Middle frontal gyrus (tissue), 1 donor: ENCODE measurements at regions not wholly inside any gene's neighbourhood (a gene's known extent, or its start where the extent isn't known, plus 50 kb on each side); places are given as distances from the start of the nearest gene placed in this dataset.
"Not testable (repeated sequence)": the region's sequence is repeated elsewhere in the genome, so short reads cannot be mapped to it uniquely, and the experiment has no call there.

Source experiments
- DNase-seq: peaks from one replicate; pipeline ENCODE4 v3.0.0-alpha.2; 2015; ENCODE audit warnings: low spot score; ENCODE audit errors: extremely low spot score

DNA sequence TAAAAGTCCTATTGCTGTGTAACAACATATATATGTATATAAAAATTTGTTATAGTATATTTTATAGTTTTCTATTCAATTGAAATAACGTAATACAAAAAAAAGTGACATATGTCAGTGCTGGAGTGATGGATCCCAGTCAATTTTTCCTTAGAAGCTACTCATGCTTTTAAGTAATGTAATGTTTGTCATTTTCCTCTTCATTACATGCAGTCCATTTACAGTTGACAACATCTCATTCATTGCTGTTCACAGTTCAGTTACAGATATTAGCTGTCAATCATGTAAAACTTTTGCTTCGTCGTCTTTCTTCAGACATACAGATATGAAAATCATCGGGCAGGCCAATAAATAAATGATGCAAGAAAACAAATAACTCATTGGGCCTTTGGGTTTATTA lies 525.1 kb upstream of the PRR20A start:
- DNase-seq = no peak

DNA sequence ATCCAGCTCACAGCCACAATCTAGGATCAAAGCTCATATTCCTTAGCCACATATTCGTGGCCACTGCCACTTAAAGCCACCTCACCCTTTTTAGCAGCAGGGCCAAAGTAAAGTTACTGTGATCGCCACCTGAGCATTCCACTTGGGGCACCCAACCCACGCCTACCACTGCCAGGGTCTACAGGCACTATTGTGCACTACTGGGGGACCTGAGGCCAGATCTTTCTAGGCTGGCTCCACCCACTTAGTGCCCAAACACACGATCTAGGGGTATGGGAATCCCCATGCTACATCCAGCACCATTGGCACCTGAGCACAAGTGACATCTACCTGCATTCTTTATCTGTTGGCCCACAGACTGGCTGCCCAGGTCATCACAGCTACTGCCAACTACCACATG lies 517.9 kb upstream of the PRR20A start:
- DNase-seq = no peak

DNA sequence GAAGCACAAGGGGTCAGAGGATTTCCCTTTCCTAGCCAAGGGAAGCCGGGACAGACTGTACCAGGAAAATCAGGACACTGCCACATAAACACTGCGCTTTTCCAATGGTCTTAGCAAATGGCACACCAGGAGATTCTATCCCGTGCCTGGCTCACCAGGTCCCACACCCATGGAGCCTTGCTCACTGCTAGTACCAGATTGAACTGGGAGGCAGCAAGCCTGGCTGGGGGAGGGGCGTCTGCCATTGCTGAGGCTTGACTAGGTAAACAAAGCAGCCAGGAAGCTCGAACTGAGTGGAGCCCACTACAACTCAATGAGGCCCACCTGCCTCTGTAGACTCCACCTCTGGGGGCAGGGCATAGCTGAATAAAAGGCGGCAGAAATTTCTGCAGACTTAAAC lies 511.8 kb upstream of the PRR20A start:
- DNase-seq = not testable (repeated sequence)

DNA sequence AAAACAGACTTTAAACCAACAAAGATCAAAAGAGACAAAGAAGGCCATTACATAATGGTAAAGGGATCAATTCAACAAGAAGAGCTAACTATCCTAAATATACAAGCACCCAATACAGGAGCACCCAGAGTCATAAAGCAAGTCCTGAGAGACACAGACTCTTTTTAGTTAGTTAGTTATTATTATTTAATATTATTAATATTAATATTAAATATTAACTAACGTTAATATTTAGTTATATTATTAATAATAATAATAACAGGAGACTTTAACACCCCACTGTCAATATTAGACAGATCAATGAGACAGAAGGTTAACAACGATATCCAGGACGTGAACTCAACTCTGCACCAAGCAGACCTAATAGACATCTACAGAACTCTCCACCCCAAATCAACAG lies 509.7 kb upstream of the PRR20A start:
- not testable (repeated sequence) for DNase-seq

DNA sequence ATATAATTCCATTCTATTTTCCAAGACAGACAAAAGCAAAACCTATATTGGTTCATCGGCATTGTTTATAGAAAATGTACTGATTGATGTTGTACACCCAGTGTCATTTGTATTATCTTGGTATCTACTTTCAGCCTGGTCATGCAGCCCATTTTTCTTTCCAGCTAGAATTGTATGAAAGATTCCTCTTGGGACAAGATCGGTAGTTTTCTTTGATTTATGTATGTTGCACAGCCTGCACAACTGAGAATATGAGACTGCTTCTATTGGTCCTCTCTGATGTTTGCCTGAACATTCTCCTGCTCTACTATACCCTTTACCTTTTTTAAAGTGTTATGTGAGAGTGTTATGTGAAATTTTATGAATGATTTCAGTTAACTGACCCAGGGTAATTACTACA lies 487.7 kb upstream of the PRR20A start:
- no peak for DNase-seq

DNA sequence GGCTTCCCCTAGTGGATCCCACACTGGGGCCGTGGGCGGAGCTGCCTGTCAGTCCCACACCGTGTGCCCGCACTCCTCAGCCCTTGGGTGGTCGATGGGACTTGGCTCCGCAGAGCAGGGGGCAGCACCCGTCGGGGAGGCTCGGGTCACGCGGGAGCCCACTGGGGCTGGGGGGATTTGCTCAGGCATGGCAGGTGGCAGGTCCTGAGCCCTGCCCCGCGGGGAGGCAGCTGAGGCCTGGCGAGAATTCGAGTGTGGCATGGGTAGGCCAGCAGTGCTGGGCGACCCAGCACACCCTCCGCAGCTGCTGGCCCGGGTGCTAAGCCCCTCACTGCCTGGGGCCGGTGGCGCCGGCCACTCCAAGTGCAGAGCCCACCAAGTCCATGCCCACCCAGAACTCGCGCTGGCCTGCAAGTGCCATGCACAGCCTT lies 481.7 kb upstream of the PRR20A start:
- no peak for DNase-seq

DNA sequence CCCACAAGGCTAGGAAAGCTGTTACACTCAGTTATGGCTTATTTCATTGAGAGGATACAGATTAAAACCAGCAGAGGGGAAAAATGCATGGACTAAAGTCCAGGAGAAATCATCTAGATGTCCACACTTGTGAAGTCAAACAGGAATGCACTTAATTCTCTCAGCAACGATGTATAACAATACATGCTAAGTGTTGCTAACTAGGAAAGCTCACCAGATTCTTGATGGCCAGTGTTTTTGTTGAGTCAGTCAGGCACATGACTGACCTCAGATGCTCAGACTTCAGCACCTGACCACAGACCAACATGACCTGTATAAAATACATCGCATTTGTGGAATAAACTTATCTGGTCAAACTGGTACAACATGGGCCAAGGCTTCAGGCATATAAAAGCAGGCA lies 470.2 kb upstream of the PRR20A start:
- no peak for DNase-seq

DNA sequence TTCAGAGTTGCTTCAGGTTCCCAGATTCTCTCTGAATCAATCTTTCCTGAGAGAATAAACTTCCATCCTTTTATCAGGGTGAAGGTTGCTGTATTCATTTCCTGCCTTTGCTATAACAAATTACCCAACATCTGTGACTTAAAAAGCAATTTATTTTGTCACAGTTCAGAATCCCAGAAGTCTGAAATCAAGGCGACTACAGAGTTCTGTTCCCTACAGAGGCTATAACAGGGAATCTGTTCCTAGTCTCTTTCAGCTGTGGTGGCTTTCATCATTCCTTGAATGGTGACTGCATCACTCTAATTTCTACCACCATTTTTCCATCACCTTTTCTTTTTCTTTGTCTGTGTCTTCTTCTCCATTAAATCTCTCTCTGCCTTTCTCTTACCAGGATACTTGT lies 459.3 kb upstream of the PRR20A start:
- no peak for DNase-seq

DNA sequence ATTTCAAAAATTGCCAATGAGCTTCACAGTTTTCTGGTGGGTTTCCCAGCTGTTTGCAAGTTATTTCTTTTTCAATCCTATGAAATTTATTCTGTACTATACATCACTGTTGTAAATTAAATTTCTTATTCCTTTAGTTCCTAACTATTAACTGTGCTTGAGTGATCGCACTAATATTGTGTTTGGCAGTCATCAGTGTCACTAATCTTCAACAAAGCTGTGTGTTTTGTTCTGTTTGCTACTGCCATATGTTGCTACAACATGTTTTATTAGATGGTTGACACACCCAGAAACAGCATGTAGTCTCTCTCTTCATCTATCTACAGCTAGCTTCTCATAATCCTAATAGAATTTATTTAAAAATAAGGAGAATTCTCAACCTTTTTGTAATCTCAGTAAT lies 453.6 kb upstream of the PRR20A start:
- no peak for DNase-seq

DNA sequence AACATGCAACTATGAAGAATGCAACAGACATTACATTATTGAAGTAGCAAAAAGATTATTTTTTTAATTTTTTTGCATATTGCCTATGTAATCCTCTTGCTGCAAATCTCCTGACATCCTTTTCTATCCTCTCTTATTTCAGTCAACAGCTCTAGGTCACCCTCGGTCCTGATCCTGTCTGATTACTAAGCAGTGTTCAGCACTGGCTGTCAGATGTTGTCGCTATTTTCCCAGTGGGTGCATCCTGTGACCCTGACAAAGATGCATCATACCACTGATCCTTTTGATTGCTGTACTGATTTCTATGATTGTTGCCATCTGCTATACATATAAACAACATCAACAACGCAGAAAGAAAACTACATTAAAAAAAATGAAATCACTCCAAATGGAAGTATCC lies 443.7 kb upstream of the PRR20A start:
- no peak for DNase-seq

DNA sequence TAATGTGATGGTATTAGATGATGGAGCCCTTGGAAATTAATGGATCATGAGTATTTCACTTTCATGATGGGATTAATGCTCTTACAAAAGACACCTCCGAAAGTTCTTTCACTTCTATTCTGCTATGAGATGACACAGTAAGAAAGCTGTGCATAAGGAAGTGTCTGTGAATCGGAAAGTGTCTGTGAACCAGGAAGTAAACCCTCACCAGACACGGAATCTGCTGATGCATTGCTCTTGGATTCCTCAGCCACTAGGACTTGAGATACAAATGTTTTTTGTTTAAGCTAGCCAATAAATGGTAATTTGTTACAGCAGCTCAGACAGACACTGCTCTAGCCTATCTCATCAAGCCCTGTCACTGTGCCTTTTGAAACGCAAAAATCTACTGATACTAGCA lies 440.4 kb upstream of the PRR20A start:
- DNase-seq = no peak

DNA sequence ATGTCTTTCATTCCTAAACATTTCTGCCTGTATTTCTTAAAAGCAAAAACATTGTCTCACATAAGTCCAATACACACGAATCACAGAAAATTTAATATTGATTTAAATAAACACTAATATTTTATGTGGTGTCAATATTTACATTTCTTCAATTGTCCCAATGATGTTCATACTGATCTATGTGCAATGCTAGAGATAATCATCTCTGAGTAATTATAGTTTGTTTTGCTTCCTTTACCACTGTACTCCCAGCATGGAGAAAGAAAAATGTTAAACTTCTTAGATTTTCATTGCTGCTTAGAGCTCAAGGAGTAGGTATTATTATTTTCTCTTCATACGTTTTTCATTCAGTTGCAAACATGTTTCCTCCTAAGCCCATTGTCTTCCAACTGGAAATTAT lies 434.2 kb upstream of the PRR20A start:
- no peak for DNase-seq

DNA sequence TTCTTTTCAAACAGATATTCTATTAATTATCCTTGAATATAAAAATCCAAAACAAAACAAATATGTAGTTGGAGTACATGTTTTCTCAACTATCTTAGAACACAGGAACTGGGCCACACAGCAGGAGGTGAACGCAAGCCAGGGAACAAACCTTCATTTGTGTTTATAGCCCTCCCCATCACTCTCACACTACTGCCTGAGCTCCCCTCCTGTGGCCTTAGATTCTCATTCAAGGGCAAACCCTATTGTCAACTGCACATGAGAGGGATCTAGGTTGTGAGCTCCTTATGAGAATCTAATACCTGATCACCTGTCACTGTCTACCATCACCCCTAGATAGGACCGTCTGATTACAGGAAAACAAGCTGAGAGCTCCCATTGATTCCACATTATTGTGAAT lies 427.1 kb upstream of the PRR20A start:
- no peak for DNase-seq

DNA sequence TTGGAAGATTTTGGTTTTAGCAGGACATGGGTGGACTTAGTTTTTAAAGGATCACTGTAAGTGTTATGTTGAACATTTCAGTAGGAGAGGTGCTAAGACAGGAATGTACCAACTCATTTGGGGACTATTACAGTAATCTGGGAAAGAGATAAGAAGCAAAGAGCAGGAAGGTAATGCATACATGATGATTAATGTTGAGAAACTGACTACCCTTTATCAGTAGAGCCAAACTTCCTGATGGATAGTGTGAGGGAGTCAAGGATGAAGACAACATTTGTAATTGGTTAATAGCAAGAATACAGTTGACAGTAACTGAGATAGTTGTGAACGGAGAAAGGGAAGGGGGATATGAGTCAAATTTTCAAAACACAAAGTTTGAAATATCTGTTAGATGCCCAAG lies 421.9 kb upstream of the PRR20A start:
- no peak for DNase-seq

DNA sequence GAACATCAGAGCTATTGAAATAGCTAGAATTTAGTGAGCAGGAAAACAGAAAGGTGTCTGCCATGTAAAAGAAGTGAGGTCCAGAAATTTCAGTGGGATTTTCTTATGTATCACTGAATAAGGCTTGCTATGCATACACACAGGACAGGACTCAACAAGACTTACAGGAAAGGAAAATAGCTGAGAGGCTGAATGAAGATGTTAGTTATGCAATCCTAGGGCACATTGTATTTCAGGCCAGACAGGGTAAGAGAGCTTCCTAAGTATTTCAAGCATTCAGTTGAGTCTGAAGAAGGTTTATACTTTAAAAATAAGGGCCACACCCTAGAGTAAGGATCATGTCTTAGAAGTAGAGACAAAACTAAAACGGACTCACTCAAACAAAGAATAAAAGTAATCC lies 419.9 kb upstream of the PRR20A start:
- DNase-seq = no peak

DNA sequence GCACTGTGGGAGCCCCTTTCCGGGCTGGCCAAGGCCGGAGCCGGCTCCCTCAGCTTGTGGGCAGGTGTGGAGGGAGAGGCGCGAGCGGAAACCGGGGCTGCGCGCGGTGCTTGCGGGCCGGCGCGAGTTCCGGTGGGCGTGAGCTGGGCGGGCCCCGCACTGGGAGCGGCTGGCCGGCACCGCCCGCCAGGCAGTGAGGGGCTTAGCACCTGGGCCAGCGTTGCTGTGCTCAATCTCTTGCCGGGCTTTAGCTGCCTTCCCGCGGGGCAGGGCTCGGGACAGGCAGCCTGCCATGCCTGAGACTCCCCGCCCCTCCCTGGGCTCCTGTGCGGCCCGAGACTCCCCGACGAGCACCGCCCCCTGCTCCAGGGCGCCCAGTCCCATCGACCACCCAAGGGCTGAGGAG lies 405.2 kb upstream of the PRR20A start:
- no peak for DNase-seq

DNA sequence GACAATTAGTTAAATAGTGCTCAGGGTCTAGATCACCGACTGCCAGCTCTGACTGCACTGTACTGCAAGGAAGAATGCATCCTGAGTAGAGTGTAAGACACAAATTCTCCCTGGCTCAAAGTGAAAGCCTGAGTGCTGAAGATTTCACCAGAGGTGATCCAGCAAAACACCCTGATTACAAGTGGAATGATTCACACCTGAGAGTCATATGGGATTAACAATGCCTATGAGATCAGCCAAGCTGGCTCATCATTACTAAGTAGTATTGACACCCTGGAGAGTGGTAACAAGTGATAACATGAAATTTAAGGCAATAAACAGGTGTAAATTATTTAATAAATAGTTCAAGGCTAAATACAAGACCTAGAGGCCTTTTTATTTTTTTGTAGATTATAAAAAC lies 403.8 kb upstream of the PRR20A start:
- DNase-seq = no peak

DNA sequence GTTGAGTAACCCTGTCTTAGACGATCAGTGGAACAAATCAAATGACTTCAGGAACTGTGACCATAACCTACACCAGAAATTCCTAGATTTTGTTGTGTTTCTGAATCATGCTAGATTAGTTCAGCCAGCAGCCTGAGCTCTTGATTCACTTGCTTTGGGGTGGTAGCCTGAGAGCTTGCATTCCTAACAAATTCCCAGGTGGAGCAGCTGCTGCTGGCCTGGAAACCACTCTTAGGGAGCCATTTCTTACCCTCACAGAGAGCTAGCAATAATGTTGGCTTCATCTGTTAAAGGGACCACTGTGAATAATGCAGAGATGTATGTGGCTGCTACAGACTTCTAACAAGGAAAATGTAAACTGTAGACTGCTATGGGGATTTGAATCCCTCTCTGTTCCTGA lies 388.1 kb upstream of the PRR20A start:
- DNase-seq = no peak

DNA sequence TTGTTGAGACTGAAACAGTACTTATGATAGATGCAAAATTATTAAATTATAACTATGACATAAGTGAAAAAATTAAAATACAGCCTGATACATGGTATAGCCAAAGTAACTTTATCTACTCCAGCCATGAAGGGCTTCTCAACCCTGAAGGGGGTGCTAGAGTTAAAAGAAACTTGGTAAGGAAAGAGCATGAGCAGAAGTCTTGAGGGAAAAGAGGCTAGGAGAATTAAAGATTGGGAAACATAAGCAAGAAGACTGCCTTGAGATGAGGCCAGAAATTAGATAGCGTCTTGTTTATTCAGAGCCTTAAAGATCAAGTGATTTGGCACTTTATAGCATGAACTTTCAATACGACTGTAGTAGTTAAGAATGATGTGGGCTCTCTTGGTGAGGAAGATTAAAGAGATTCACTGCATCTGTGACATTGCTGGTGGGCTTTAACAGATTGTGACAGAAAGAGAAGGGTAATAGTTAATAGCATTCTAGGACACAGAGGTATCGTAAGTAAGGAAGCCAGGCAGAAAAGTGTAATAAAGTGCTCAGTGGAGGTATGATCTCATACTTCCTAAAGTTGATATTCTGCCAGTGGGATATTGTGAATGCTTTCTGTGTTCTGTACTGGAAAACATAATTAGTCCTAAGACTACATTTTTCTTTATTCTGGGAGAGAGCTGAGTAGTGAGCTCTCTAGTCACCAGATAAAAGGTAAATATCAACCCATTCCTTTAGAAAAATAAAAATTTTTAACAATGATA lies 385.4 kb upstream of the PRR20A start:
- no peak for DNase-seq

DNA sequence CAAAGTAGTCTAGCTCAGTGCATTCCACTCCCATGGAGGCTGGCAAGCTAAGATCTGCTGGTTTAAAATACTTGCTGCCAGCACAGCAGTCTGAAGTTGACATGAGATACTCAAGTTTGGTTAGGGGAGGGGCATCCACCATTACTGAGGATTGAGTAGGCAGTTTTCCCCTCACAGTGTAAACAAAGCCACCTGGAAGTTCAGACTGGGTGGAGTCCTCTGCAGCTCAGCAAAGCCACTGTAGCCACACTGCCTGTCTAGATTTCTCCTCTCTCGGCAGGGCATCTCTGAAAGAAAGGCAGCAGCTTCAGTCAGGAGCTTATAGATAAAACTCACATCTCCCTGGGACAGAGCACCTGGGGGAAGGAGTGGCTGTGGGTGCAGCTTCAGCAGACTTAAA lies 377.4 kb upstream of the PRR20A start:
- not testable (repeated sequence) for DNase-seq

DNA sequence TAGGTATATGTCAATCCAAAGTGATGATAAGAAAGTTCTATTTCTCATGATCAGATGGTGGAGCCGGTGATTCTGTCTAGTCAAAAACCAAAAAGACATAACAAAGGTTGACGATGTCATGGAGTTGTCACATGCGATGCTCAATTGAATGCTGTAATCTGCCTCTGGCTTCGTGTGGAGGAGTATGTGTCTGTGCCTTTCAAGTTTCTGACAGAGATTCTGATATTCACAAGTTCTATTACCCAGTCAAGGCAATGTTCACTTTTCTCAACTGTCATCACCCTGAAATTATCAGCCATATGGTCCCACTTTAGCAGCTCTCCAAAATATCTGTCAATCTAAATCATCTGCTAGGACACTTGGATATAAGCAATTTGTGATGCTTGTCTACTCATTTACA lies 367.6 kb upstream of the PRR20A start:
- no peak for DNase-seq

DNA sequence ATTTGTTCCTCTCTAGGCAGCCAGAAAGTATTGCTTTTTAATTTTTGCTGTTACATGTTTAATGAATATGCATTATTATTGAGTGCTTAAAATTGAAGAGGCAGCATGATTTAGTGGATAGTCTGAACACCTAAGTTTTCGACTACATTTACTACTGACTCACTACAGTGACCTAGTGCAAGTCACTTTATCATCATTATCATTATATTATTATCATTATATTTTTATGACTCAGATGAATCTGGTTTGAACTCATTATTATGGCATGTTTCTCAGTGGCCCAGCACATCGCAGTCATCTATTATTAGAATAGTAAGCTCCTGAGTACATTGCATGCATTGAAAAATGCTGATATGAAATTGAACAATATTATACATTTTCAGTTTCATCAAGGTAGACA lies 351.2 kb upstream of the PRR20A start:
- no peak for DNase-seq

DNA sequence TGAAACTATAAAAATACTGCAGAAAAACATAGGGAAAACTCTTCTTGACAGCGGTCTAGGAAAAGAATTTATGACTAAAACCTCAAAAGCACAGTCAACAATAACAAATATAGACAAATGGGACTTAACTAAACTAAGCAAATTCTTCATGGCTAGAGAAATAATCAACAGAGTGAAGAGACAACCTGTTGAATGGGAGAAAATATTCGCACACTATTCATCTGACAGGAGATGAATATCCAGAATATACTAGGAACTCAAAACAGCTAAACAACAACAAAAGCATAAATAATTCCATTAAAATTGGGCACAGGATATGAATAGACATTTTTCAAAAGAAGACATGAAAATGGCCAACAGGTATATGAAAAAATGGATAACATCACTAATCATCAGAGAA lies 303.6 kb upstream of the PRR20A start:
- DNase-seq = no peak

DNA sequence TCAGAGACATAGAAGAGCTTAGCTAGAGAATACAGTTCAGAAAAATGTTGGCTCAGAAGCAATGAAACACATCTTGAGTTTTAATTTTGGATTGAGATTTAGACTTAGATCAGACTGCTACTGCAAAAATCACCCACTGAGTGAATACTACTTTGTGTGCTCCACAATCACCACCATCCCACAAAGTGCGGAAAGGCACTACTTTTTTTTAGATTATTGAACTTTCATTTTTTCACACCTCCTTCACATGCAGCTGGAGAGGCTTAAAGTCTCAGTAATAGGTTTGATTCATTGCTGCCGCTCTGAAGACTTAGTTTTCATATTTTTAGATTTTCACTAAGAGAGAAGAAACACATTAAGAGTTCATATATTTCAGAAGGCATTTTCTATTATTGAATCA lies 289.9 kb upstream of the PRR20A start:
- DNase-seq = peak; percentile 70
